ENCODE measurements at regions not wholly inside any gene's neighbourhood (a gene's known extent, or its start where the extent isn't known, plus 50 kb on each side); places are given as distances from the start of the nearest gene placed in this dataset.

DNA sequence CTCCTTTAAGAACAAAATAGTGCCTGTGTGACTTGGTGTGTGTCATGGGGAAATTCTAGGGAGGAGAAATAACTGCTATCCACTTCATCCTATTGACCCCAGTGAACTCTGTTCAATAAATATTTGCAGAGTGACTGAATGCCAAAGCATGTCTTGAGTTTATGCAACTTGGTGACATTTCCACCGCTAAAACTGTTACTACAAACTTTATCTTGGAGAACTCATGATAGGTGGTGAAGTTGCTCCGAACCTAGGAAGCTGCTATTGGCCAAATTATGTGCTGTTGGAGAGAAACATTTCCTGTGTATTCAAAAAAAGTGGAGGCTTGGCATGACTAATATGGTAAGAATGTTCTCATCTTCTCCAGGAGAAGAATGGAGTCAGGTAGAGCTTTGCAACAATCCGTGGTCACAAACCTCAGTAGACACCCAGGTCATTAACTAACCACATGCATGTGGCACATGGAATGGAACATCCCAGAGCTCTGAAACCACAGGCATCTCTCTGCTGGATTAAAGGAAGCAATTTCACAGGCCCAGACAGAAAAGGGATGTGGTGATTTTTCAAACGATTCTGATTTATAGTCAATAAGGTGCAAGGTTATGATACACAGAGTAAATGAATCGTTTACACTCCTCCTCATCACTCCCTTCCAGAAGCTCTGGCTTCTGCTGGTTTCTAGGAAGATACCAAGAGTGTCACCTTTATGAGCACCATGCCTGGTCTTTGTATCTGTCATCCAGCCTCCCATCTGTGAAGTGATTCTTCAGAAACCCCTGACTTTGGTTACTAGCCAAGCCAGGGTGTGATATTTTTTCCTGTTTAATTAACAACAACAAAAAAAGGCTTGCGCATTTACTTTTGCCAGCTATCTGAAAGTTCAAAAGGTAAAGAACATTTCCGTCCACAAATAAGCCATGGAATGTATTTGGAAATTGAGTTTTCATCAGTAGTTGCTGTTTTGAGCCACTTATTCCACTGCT is 361.1 kb downstream of the TGFB2 start:
- DNase-seq (ENCODE audit: low read depth in 2 of 3, low spot score in 2 of 3) = no peak

DNA sequence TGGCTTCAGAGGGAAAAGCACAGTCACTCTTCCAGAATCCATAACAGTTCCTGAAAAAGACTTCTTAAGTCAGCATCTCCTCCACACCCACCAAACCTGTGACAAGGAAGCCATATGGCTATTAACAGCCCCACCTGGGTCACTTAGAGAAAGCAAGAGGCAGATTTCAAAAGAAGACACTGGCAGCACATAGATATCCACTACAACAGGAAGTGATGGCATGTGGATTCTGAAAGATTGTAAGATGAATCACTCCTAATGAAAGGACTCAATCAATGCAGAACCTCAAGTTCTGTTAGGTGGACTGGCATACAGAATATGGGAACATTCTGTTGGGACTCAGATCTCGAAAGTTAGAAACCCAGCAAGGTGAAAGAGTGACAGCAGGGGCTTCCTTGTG is 365.9 kb downstream of the TGFB2 start:
- DNase-seq (ENCODE audit: low read depth in 2 of 3, low spot score in 2 of 3) = no peak

DNA sequence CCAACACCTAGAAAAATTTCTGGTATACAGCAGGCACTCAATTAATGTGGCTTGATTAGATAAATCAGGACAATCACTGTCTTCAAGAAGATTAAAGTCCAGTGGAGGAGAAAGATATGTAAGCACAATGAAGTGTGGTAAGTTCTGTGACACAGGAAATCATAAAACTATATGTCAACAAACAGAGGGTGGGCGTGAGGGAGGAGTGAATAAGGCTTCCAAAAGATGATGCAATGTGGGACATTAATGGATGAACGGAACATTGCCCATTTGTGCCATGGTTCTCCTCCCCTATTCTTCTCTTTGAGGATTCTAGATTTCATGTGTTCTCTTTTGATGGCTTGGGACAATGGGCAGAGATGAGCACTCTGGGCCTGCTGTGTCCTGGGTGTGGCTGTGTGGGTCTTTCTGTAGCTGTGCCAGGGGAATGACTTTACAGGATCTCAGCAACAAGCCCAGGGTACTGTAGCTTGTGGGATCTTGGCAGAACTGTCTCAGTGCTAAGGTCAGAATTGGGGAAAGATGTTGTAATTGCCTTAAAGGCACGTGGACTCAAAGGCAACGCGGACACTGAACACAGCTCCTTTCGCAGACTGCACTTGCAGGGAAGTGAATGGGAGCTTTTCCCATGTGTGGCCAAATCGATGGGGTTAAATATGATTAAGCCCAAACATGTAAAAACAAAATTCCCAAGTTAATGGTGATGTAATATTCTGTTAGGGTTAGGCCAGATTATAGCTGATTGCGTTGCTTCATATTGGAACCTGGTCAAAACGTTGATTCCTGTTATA is 366.9 kb downstream of the TGFB2 start:
- DNase-seq (ENCODE audit: low read depth in 2 of 3, low spot score in 2 of 3) = no peak

DNA sequence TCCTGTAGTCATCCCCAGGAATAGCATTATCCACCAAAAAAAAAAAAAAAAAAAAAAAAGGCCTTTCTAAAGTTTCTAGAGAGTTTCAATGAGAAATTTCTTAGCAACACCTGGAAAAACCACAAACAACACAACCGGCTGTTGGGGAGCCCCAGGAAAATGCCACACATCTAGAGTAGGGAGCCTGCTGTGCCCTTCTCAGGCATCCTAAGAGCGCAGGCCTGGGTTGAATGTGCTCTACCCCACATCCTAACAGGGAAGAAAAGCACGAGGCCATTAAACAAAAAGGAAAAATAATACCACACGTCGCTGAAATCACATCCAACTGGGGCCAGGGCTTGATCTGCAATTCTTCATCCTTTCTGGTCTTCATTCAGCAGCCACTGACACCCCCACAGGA is 367.5 kb downstream of the TGFB2 start:
- no peak for DNase-seq (ENCODE audit: low read depth in 2 of 3, low spot score in 2 of 3)

DNA sequence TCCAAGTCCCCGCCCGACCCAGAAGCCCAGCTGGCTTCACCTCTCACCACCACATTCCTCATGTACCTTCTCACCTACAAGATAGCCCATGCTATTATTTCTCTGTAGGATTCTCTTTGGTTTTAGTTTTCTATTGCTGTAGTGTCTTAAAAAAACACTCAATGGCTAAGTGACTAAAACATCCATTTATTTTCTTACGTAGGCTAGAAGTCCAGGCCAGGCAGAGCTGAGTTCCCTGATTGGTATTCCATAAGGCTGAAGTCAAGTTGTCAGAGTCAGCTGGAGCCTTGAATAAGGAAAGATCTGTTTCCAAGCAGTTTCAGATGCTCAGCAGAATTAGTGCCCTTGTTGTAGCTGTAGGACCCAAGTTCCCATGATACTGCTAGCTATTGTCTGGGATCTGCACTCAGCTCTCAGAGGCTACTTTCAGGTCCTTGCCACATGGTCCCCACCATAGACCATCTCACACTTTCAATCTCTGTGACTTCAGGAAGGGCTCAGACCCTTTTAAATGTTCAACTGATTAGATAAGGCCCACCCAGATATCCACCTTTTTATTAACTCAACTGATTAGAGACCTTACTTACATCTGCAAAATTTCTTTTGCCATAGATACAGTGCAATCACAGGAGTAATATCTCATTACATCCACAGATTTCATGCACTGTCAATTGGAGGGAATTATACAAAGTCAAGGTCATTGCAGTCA is 371.0 kb downstream of the TGFB2 start:
- DNase-seq (ENCODE audit: low read depth in 2 of 3, low spot score in 2 of 3) = no peak

DNA sequence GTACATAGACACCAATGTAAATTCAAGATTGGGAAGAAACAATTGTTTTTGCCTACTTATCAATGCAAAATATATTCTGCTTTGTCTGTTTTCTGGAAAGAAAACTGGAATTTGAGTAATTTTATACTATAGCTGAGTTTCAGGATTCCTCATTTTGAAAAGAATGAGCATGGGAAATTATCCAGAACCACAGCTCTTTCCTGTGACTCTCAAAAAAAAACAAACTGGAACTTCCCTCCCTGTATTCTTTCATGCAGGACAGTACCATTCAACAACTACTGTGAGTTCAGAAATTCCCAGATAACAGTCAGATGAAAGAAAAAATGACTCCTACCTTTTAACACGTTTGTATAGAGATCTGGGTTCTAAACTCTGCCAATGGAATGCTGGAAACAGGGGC is 372.4 kb downstream of the TGFB2 start:
- DNase-seq (ENCODE audit: low read depth in 2 of 3, low spot score in 2 of 3) = no peak

DNA sequence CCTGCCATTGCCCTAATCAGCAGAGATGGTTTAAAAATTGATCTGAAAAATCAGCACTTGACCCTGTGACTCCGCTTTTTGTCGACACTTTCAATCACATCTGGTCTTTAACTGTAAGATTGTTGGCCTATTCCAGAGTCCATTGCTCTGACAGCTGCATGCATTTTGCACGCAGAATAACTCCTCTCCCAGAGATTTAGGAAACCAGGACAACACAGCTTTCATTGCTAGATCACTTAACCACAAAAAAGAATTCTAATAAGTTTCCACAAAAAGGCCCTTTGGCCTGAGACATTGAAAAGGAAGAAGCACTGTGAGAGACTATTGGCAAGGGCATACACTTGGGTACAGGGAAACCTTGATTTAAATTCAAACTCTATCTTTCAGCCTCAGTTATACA is 373.1 kb downstream of the TGFB2 start:
- no peak for DNase-seq (ENCODE audit: low read depth in 2 of 3, low spot score in 2 of 3)

DNA sequence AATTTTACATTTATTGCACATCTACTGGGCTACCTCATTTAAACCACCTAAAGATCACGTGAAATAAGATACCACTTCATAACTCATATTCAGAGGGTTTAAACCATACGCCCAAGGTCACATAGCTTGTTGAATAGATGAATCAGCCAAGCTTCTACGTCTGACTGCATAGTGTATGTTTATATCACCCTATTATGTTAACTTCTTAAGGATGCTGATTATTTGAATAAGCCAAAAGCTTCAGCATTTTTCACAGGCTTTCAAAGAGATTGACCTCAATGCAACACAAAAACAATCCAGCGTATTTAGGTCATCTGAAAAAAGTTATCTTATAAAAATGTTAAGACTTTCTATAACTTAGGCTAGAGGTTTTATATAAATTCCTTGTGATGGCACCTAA is 373.8 kb downstream of the TGFB2 start:
- no peak for DNase-seq (ENCODE audit: low read depth in 2 of 3, low spot score in 2 of 3)

DNA sequence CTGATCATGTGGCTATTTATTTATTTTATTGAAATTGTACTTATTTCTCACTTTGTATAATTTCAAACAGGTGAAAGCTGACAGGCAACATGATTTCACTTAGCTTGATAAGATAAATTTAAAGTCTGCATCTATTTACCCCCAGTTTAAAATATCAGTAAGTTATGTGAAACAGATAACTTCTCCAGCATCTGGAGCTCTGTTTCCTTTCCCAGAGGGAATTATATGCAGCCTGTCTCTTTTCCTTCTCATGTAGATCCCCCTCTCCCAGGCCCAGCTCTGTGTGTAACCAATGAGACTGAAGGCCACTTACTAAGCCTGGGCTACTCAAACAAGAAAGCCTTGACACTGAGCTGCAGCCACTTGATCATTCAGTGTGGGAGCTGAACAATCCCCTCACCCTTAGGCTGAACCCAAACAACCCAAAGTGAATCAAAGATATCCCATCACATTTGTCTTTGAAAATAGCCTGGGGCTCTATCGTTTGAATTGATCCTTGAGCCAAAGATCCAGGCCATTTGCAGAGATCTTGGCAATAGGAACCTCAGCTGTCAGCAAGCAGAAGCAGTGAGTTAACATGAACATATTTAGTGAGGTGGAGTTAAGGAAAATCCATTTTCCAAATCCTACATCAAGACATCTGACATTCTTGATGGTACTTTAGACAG is 383.9 kb downstream of the TGFB2 start:
- DNase-seq (ENCODE audit: low read depth in 2 of 3, low spot score in 2 of 3) = no peak

DNA sequence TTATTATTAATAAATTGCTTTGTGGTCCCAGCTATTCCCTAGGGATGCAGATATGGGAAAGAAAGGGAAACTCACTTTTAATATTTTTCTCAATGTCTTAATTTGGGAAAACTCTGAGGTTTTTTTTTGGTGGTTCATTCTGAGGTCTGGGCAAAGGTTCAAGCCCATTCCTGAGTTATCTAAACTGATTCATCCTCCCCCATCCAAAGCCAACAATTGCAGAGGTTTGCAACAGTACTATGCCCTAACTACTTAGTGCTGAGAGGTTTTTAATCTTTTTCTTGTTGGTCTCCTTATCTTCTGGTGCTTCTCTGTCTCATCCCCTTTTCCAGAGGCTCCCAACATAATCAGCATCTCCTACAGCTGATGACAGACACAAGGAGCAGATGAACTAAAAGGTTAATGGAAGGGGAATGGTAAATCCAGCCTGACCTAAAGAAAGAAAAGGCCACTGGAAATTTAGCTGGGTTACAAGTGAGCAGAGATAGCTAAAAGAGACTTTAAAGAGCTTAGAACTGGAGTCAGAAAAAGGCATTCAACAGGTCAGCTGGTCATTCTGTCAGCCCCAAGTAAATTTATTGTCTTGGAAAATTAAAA is 390.4 kb downstream of the TGFB2 start:
- DNase-seq (ENCODE audit: low read depth in 2 of 3, low spot score in 2 of 3) = no peak

DNA sequence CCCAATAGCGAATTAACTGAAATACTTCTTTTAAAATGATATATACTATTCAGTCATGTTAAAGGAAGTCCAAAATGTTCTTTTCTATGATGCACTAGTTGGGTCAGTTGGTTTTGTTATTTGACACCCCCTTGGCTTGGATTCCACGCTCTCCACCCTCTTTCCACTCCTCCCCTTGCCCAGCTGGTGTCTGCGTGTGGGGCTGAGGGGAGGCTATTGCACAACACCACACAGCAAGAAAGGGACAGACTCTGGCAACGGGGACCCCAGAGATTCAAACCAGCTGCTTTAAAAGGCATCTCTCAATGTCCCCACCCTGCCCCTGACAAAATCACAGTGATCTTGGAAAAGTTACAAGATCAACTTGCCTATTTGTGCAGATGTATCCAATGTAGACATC is 394.3 kb downstream of the TGFB2 start:
- no peak for DNase-seq (ENCODE audit: low read depth in 2 of 3, low spot score in 2 of 3)

DNA sequence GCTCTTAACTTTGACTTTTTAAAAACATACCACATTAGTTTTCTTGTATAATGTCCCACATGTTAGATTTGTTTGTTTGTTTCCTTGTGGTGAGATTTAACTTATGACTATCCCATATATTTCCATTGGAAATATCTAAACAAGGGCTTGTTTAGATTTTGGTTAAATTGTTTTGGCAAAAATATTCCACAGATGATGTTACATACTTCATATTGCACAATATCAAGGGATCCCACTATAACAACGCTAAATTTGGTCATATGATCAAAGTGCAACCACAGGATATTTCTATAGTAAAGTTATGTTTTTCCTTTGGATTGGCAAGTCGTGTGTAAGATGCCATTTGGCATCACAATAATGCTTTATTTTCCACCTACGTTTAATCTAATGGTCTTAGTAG is 396.7 kb downstream of the TGFB2 start:
- no peak for DNase-seq (ENCODE audit: low read depth in 2 of 3, low spot score in 2 of 3)

DNA sequence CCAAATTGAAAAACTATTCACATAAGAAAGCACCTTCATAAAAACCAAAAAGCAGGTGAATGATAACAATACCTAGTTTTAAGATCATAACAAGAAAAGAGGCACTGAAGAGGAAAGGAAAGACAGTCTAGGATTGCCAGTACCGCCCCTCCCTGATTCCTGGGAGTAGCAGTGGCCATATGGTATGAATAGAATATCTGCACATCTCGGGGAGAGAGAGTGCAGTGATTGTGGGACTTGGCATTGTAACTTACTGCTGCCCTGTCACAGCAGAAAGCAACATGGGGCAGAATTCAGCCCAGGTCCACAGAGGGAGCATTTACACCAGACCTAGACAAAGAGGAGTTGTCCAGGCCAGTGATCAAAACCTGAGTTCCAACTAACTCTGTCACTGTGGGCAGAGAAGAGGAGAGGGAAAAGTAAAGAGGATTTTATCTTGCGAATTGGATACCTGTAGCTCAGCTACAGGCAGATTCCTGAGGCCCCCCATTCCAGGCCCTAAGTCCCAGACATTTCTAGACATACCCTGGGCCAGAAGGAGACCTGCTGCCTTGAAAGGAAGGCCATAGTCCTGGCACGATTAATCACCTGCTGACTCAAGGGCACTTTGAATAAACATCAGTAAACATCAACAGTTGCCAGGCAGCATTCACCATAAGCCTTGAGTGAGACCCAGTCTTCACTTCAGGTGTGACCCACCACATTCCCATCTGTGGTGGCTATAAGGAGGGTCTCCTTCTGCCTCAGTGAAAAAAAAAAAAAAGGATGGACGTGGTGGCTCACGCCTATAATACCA is 397.5 kb downstream of the TGFB2 start:
- DNase-seq (ENCODE audit: low read depth in 2 of 3, low spot score in 2 of 3) = no peak

DNA sequence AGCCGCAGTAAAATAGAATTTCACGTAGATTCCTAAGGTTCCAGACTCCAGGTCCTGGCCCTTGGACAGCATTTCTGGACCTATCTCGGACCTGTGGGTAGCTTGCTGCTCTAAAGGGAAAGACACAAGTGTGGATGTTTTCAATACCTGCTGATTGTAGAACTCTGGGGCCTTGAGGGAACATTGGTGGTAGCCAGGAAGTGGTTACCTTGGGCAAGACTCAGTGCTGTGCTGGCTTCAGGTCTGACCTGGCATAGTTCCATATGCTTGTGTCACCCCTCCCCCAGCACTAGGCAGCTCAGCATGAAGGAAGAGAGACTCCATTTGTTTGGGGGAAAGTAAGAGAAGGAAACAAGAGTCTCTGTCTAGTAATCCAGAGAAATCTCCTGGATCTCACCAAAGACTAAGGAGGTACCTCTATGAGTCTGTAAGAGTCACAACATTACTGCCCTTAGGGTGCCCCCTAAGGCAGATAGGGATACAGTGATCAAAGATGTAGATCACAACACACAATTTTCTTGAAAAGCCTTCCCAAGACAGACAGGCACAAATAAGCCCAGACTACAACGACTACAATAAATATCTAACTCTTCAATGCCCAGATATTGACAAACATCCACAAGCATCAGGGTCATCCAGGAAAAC is 398.8 kb downstream of the TGFB2 start:
- DNase-seq (ENCODE audit: low read depth in 2 of 3, low spot score in 2 of 3) = no peak

DNA sequence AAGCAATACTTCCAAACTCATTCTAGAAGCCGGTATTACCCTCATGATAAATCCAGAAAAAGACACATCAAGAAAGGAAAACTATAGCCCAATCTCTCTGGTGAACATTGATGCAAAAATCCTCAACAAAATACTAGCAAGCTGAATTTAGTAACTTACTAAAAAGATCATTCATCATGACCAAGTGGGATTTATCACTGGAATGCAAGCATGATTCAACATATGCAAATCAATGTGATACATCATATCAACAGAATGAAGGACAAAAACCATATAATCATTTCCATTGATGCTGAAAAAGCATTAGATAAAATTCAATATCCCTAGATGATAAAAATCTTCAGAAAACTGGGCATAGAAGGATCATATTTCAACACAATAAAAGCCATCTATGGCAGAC is 402.9 kb downstream of the TGFB2 start:
- DNase-seq (ENCODE audit: low read depth in 2 of 3, low spot score in 2 of 3) = no peak

DNA sequence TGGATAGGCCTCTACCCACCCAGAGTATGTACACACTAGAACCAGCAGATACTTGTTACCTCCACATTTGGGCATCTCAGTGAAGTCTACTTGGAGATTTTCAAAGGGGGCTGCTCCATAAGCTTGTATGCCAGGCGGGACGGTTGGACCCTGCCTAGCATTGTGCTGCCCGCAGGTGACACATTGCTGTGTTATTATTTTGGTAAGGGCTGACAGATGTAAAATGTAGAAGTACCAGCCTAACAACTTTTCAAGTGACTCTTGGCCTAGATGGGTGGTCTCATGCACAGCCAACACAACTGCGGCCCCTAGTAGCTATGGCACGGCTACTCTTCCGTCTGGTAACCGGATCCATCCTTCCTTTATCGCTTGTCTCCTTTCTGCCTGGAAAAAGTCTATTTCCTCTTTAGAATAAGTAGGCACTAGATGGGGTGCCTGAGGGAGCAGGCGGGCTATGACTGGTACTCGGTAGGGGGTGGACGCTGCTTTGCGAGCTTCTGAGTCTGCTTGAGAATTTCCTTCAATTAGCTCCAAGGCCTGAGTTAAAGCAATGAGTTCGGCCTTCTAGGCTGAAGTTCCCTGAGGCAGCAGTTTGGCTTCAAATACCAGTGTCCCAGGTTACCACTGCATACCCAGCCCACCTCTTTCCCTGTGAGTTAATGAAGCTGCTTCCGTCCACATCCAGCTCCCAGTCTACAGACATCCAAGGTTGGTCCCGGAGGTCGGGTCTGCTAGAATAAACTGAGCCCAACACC is 405.3 kb downstream of the TGFB2 start:
- no peak for DNase-seq (ENCODE audit: low read depth in 2 of 3, low spot score in 2 of 3)

DNA sequence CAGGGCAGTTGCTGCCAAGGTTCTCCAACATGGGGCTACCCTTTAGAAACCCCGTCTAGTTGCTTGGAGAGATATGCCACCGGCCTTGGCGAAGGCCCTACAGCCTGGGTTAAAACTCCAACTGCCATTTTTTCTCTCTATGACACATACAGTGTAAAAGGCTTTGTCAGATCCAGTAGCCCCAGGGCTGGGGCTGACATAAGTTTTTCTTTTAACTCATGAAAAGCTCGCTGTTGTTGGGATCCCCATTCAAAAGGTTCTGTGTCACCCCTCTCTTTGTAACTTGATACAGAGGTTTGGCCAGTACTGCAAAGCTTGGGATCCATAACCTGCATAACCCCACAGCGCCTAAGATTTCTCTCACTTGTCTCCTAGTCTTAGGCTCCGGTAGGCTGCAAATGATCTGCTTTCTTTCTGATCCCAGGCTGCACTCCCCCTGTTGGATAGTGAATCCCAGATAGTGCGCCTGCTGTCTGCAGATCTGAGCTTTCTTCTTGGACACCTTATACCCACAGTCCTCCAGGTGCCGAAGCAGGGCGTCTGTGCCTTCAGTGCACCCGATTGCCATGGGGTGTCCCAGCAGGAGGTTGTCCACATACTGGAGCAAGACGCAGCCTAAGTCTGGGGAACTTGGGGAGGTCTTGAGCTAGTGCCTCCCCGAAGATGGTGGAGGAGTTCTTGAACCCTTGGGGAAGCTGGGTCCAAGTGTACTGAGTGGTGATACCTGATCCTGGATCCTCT is 406.2 kb downstream of the TGFB2 start:
- no peak for DNase-seq (ENCODE audit: low read depth in 2 of 3, low spot score in 2 of 3)

DNA sequence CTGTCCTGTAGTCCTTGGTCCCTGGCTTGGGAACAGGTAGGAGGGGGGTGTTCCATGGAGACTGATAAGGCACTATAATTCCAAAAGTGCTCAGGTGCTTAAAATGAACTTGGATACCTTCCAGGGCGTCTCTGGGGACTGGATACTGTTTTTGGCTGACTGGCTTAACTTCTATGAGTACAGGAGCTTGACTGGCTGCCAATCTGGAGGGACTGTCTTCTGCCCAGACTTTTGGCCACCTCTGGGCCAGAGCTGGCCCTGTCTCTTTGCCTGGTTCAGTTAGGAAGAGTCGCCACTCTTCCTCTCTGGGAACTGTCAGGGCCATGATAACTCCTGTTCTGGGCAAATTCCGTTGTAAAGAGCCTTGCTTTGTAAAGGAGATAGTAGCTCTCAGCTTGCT is 407.0 kb downstream of the TGFB2 start:
- no peak for DNase-seq (ENCODE audit: low read depth in 2 of 3, low spot score in 2 of 3)
